ENCODE measurements at regions not wholly inside any gene's neighbourhood (a gene's known extent, or its start where the extent isn't known, plus 50 kb on each side); places are given as distances from the start of the nearest gene placed in this dataset.

- Histone ChIP-seq H3K36me3 (no peaks in the 10 kb centered on the region), H3K27ac (no peak overlapping the region), H3K9me3 (no peaks in the 10 kb centered on the region), H3K4me1 (no peaks in the 10 kb centered on the region), H3K27me3 (peaks cover 8% of the 10 kb centered on the region), H3K4me3 (no peak overlapping the region)
- WGBS, 2 donors (ENCODE audit: low coverage in 1 of 2): 40 to 41% methylated on average over 3 to 4 of the region's 4 CpGs
- no peak for ATAC-seq
- TF ChIP-seq POLR2A (IDR thresholded peaks at IDR 0.05) (no peak), CTCF (IDR thresholded peaks at IDR 0.05) (no peak), EP300 (IDR thresholded peaks at IDR 0.05) (no peak)
Observed at GRCh38 chr7:98774884-98775283, 94.9 kb downstream of the TMEM130 start.

GRCh38 chr7:98777051-98777450 is 92.8 kb downstream of the TMEM130 start:
- peaks cover 22% of the 10 kb centered on the region for H3K27me3 ChIP-seq
- H3K9me3 ChIP-seq: no peaks in the 10 kb centered on the region
- WGBS, 2 donors (ENCODE audit: low coverage in 1 of 2): 49% methylated on average over 8 of the region's 9 CpGs; no CpG with 5 or more reads in 1 of the 2 donors
- H3K27ac ChIP-seq: no peak overlapping the region
- no peaks in the 10 kb centered on the region for H3K36me3 ChIP-seq
- no peak overlapping the region for H3K4me3 ChIP-seq
- H3K4me1 ChIP-seq: no peaks in the 10 kb centered on the region
- ATAC-seq: no peak
- TF ChIP-seq POLR2A (IDR thresholded peaks at IDR 0.05): no peak
- TF ChIP-seq EP300 (IDR thresholded peaks at IDR 0.05): no peak
- TF ChIP-seq CTCF (IDR thresholded peaks at IDR 0.05): no peak
- TF ChIP-seq POLR2AphosphoS5 (IDR thresholded peaks at IDR 0.05): no peak

GRCh38 chr7:98778421-98778820 is 91.4 kb downstream of the TMEM130 start:
- Histone ChIP-seq H3K27me3 (peaks cover 22% of the 10 kb centered on the region), H3K36me3 (no peaks in the 10 kb centered on the region), H3K4me3 (no peak overlapping the region), H3K9me3 (no peaks in the 10 kb centered on the region), H3K27ac (no peak overlapping the region), H3K4me1 (no peaks in the 10 kb centered on the region)
- ATAC-seq: no peak
- 68 to 93% methylated on average over 2 to 3 of the region's 4 CpGs for WGBS, 2 donors (ENCODE audit: low coverage in 1 of 2)
- TF ChIP-seq POLR2AphosphoS5 (IDR thresholded peaks at IDR 0.05): no peak
- TF ChIP-seq EP300 (IDR thresholded peaks at IDR 0.05): no peak
- no peak for TF ChIP-seq CTCF (IDR thresholded peaks at IDR 0.05)
- no peak for TF ChIP-seq POLR2A (IDR thresholded peaks at IDR 0.05)

- WGBS, 2 donors (ENCODE audit: low coverage in 1 of 2): 77 to 80% methylated on average over 17 to 20 of the region's 22 CpGs
- H3K4me1 ChIP-seq: no peaks in the 10 kb centered on the region
- H3K9me3 ChIP-seq: no peaks in the 10 kb centered on the region
- ATAC-seq: no peak
- no peak overlapping the region for H3K4me3 ChIP-seq
- H3K27ac ChIP-seq: no peak overlapping the region
- TF ChIP-seq POLR2AphosphoS5 (IDR thresholded peaks at IDR 0.05) (no peak), POLR2A (IDR thresholded peaks at IDR 0.05) (no peak), CTCF (IDR thresholded peaks at IDR 0.05) (no peak), EP300 (IDR thresholded peaks at IDR 0.05) (no peak)
- peaks cover 13% of the 10 kb centered on the region for H3K27me3 ChIP-seq
- H3K36me3 ChIP-seq: no peaks in the 10 kb centered on the region
Observed at GRCh38 chr7:98779800-98780587, 89.8 kb downstream of the TMEM130 start.

- Histone ChIP-seq H3K27me3 (peaks cover 22% of the 10 kb centered on the region), H3K9me3 (no peaks in the 10 kb centered on the region), H3K27ac (no peak overlapping the region), H3K36me3 (no peaks in the 10 kb centered on the region), H3K4me1 (no peaks in the 10 kb centered on the region), H3K4me3 (no peak overlapping the region)
- 76 to 81% methylated on average over 3 to 10 of the region's 11 CpGs for WGBS, 2 donors (ENCODE audit: low coverage in 1 of 2)
- ATAC-seq: no peak
- TF ChIP-seq CTCF (IDR thresholded peaks at IDR 0.05): no peak
- no peak for TF ChIP-seq POLR2A (IDR thresholded peaks at IDR 0.05)
- no peak for TF ChIP-seq POLR2AphosphoS5 (IDR thresholded peaks at IDR 0.05)
- no peak for TF ChIP-seq EP300 (IDR thresholded peaks at IDR 0.05)
Observed at GRCh38 chr7:98784216-98784785, 85.5 kb downstream of the TMEM130 start.
